Progenitor cell of endocrine pancreas (in vitro differentiated cells): ENCODE measurements at regions not wholly inside any gene's neighbourhood (a gene's known extent, or its start where the extent isn't known, plus 50 kb on each side); places are given as distances from the start of the nearest gene placed in this dataset.

Source experiments
- DNase-seq: peaks from one replicate; pipeline ENCODE4 v3.0.0; 2021; ENCODE audit warnings: low spot score; ENCODE audit not compliant: unreplicated experiment
- H3K27ac Mint-ChIP-seq: 2 replicates; pipeline ENCODE4 v1.8.0; 2021; ENCODE audit warnings: mild to moderate bottlenecking, moderate library complexity, mixed read lengths
- H3K27me3 Mint-ChIP-seq: 2 replicates; pipeline ENCODE4 v1.8.0; 2021; ENCODE audit warnings: mixed read lengths
- H3K36me3 Mint-ChIP-seq: 2 replicates; pipeline ENCODE4 v1.8.0; 2022; ENCODE audit warnings: mixed read lengths; ENCODE audit not compliant: insufficient read depth
- H3K4me1 Mint-ChIP-seq: 2 replicates; pipeline ENCODE4 v1.8.0; 2021; ENCODE audit warnings: low read depth, mixed read lengths
- H3K4me3 Mint-ChIP-seq: 2 replicates; pipeline ENCODE4 v1.8.0; 2021; ENCODE audit warnings: low read depth, mild to moderate bottlenecking, moderate library complexity, mixed read lengths
- H3K9me3 Mint-ChIP-seq: 2 replicates; pipeline ENCODE4 v1.8.0; 2021; ENCODE audit warnings: low read depth, mixed read lengths
- TF ChIP-seq, protein P1 (sequence below): fragments of 200-600 bp; sonication (generic); IDR thresholded peaks from one replicate; pipeline ENCODE4 v1.5.0; 2021; ENCODE audit warnings: antibody characterized with exemption, mild to moderate bottlenecking; ENCODE audit not compliant: unreplicated experiment

DNA sequence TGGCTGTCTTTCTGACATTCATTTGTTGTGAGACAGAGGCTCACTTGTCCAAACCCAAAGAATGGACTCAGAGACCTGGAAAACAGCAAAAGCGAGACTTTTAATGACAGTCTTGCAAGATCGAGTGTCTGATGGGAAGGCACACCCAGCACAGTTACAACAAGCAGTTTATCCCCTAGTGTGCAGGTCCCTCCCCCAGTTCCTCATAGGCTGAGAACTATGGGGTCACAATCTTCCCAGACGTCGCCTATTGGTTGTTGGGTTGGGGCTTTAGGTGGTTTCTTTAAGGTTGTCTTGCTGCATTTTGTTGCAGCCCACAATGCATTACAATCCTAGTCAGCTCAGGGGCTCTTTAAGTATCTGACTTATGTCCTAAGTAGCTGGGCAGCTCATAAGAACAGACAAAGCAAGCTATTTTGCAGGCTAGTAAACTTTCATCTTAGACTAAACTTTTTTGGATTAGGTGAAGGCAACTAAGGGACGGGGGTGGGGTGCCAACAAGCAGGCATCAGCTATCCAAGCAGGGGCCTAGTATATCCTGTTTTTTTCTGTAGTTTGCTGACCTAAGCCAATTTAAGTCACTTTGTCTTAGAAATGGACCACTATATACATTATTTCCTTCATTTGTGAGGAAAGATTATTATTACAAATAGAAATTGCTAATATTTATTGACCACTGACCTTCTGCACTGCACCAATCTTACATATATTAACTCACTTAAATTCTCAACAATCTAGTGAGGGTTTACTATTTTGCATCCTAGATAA, 151.8 kb downstream of the SETD4 start:
- no peaks in the 10 kb centered on the region for H3K9me3 Mint-ChIP-seq
- peaks cover 9% of the 10 kb centered on the region for H3K27me3 Mint-ChIP-seq
- H3K27ac Mint-ChIP-seq: no peak overlapping the region
- TF ChIP-seq, protein P1, sequence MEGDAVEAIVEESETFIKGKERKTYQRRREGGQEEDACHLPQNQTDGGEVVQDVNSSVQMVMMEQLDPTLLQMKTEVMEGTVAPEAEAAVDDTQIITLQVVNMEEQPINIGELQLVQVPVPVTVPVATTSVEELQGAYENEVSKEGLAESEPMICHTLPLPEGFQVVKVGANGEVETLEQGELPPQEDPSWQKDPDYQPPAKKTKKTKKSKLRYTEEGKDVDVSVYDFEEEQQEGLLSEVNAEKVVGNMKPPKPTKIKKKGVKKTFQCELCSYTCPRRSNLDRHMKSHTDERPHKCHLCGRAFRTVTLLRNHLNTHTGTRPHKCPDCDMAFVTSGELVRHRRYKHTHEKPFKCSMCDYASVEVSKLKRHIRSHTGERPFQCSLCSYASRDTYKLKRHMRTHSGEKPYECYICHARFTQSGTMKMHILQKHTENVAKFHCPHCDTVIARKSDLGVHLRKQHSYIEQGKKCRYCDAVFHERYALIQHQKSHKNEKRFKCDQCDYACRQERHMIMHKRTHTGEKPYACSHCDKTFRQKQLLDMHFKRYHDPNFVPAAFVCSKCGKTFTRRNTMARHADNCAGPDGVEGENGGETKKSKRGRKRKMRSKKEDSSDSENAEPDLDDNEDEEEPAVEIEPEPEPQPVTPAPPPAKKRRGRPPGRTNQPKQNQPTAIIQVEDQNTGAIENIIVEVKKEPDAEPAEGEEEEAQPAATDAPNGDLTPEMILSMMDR: no peak
- H3K4me1 Mint-ChIP-seq: no peaks in the 10 kb centered on the region
- no peak for DNase-seq
- no peak overlapping the region for H3K4me3 Mint-ChIP-seq
- H3K36me3 Mint-ChIP-seq: no peaks in the 10 kb centered on the region

DNA sequence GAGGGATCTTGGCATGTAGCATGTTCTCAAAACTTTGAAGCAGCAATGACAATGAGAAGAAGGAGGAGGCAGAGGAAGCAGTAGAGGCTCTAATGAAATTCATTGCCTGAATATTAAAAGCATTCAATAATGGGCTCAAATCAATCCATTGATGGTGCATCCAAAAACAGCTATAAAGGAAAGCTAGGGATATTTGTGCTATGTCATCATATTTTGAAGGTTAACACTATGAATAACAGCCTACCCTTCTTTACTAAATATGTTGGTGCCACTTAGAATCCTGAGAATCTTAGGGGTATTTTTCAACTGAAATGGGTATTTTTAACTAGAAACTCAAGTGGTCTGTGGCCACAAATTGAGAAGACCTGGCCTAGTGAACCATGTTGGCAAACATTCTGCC, 153.7 kb downstream of the SETD4 start:
- Mint-ChIP-seq H3K36me3 (no peaks in the 10 kb centered on the region), H3K4me1 (no peaks in the 10 kb centered on the region), H3K27ac (no peak overlapping the region), H3K9me3 (peaks cover 4% of the 10 kb centered on the region), H3K27me3 (peaks cover 9% of the 10 kb centered on the region), H3K4me3 (no peak overlapping the region)
- DNase-seq: no peak
- TF ChIP-seq, protein P1: no peak

- TF ChIP-seq, protein P1: no peak
- no peak overlapping the region for H3K4me3 Mint-ChIP-seq
- H3K4me1 Mint-ChIP-seq: no peaks in the 10 kb centered on the region
- H3K9me3 Mint-ChIP-seq: peaks cover 4% of the 10 kb centered on the region
- no peak for DNase-seq
- H3K27me3 Mint-ChIP-seq: peaks cover 9% of the 10 kb centered on the region
- no peak overlapping the region for H3K27ac Mint-ChIP-seq
- H3K36me3 Mint-ChIP-seq: no peaks in the 10 kb centered on the region
Observed at GRCh38 chr21:35905963-35906345, 154.4 kb downstream of the SETD4 start.

DNA sequence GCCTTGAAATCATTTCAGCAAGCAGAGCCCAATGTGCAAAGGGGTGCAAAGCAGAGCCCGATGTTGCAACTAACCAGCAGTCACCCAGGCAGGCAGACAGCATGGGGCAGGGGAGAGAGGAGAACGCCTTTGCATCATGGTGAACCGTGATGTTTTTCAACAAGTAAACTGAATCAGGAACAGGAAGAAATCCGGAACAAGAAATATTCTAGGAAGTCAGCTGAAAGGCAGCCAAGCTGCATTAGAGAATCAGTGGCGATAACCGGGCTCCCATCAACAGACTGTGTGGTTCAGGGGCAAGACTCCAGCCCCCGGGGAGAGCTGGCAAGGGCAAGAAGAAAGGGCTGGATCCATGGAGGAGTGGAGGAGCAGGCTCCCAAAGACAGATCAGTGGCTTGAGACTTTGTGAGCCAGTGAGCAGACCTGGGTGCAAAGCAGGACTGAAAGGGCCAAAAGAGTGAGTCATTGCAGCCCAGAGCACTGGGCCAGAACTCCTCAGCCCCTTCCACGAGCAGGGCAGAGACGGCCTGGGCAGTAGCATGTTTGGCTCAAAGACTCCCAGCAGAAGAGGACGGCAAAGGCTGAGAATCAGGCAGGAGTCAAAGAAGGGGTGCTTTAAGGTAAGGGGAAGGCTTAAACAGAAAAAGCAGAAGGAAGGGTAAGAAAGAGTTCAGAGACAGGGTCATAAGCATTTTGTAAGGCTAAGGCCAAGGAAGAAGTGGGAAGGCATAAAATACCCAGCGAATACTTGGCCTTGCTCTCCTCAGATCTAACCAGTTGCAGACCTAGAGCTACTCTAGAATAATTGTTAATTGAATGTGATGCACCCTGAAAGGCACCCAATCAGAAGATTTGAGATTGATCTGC, 155.0 kb downstream of the SETD4 start:
- Mint-ChIP-seq H3K4me1 (no peaks in the 10 kb centered on the region), H3K27ac (no peak overlapping the region), H3K27me3 (peaks cover 9% of the 10 kb centered on the region), H3K4me3 (no peak overlapping the region), H3K36me3 (no peaks in the 10 kb centered on the region), H3K9me3 (peaks cover 4% of the 10 kb centered on the region)
- TF ChIP-seq, protein P1: no peak
- no peak for DNase-seq

GRCh38 chr21:35900539-35900938, 159.8 kb downstream of the SETD4 start:
- Mint-ChIP-seq H3K36me3 (no peaks in the 10 kb centered on the region), H3K27me3 (peaks cover 9% of the 10 kb centered on the region), H3K27ac (no peak overlapping the region), H3K9me3 (peaks cover 8% of the 10 kb centered on the region), H3K4me1 (no peaks in the 10 kb centered on the region), H3K4me3 (no peak overlapping the region)
- TF ChIP-seq, protein P1: no peak
- no peak for DNase-seq
